AG04450 (cell line): ENCODE measurements at regions not wholly inside any gene's neighbourhood (a gene's known extent, or its start where the extent isn't known, plus 50 kb on each side); places are given as distances from the start of the nearest gene placed in this dataset.

Experiments
- CTCF ChIA-PET: fragments of 300-600, 350-600 bp; formaldehyde crosslinking; extraction: SDS; loops from one replicate; lab custom pipeline; 2022; ENCODE audit warnings: antibody characterized with exemption, inconsistent platforms; lab: Charles Lee
- POLR2A ChIA-PET: fragments of 350-600 bp; formaldehyde crosslinking; extraction: SDS; loops from one replicate; lab custom pipeline; 2021; ENCODE audit warnings: antibody characterized with exemption, inconsistent platforms; lab: Yijun Ruan, JAX
- DNase-seq: peaks from one replicate; pipeline ENCODE4 v3.0.0-alpha.2; 2011; ENCODE audit warnings: low read depth, low spot score
- H3K27ac ChIP-seq: one replicate; pipeline ENCODE4 v1.5.1; 2012; ENCODE audit warnings: low read depth, low read length, control low read depth
- H3K27me3 ChIP-seq: one replicate; pipeline ENCODE4 v1.6.0; 2012; ENCODE audit warnings: low read length; ENCODE audit not compliant: control insufficient read depth, insufficient read depth
- H3K4me3 ChIP-seq: 2 replicates; pipeline ENCODE4 v1.5.1; 2011; ENCODE audit warnings: mild to moderate bottlenecking, low read depth, low read length, control low read depth
- H3K9me3 ChIP-seq: 2 replicates; pipeline ENCODE4 v1.5.1; 2012; ENCODE audit warnings: low read length; ENCODE audit not compliant: control insufficient read depth, insufficient read depth
- TF ChIP-seq, protein P1 (sequence below): IDR thresholded peaks from 2 replicates; pipeline ENCODE4 v1.5.1; 2011; ENCODE audit warnings: low read depth, low read length, control low read depth, inconsistent platforms

- no peak overlapping the region for H3K27ac ChIP-seq
- H3K4me3 ChIP-seq = no peak overlapping the region
- ChIA-PET POLR2A (no interaction called here), CTCF (no interaction called here)
- DNase-seq = no peak
- TF ChIP-seq, protein P1, sequence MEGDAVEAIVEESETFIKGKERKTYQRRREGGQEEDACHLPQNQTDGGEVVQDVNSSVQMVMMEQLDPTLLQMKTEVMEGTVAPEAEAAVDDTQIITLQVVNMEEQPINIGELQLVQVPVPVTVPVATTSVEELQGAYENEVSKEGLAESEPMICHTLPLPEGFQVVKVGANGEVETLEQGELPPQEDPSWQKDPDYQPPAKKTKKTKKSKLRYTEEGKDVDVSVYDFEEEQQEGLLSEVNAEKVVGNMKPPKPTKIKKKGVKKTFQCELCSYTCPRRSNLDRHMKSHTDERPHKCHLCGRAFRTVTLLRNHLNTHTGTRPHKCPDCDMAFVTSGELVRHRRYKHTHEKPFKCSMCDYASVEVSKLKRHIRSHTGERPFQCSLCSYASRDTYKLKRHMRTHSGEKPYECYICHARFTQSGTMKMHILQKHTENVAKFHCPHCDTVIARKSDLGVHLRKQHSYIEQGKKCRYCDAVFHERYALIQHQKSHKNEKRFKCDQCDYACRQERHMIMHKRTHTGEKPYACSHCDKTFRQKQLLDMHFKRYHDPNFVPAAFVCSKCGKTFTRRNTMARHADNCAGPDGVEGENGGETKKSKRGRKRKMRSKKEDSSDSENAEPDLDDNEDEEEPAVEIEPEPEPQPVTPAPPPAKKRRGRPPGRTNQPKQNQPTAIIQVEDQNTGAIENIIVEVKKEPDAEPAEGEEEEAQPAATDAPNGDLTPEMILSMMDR = no peak
- no peaks in the 10 kb centered on the region for H3K27me3 ChIP-seq
- peaks cover 32% of the 10 kb centered on the region for H3K9me3 ChIP-seq
Measured at GRCh38 chr2:136531731-136532130, 233.6 kb upstream of the THSD7B start.

DNA sequence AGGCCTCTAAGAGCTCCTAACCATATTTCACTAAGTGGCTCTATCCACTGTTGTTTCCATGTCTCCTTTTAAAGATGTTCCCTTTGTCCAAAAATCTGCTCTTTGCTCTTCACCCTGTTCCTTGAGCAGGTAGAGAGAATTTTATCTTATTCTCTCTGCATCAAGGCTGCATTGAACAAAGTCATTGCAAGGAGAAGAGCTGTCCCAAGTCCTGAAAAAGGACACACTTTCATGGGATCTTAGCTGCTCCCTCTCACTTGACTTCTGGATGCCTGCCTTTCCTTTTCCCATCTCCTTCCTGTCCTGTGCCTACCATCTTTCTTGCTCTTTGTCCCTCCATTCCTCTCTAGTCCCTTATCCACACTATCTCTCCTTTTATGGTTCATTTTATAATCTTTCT is 235.2 kb upstream of the THSD7B start:
- TF ChIP-seq, protein P1 = no peak
- CTCF ChIA-PET = no interaction called here
- peaks cover 31% of the 10 kb centered on the region for H3K9me3 ChIP-seq
- H3K27ac ChIP-seq = no peak overlapping the region
- no peak for DNase-seq
- no peaks in the 10 kb centered on the region for H3K27me3 ChIP-seq
- POLR2A ChIA-PET = no interaction called here
- H3K4me3 ChIP-seq = no peak overlapping the region

GRCh38 chr2:136527560-136527959 is 237.8 kb upstream of the THSD7B start:
- Histone ChIP-seq H3K27ac (no peak overlapping the region), H3K27me3 (no peaks in the 10 kb centered on the region), H3K9me3 (peaks cover 27% of the 10 kb centered on the region; the same call in 1 of the 2 replicates), H3K4me3 (no peak overlapping the region)
- POLR2A ChIA-PET = no interaction called here
- no peak for DNase-seq
- CTCF ChIA-PET = no interaction called here
- TF ChIP-seq, protein P1 = no peak

DNA sequence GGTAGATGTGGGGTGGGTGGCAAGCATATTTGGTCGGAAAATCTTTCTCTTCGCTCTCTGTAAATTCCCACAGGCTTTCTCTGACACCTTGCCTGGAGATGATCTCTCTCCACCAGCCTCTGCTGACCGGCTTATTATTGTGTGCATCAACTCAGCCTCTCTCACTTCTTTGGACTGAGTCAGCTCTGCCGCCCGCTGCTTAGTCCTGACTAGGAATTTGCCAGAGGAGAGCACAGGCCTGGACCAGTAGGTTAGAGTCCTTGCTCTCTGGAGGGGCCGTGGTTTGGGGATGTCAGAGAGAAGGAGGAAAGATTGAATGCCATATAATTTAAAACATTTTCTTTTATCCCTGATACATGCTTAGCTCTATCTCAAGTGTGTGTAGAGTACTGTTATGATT is 242.6 kb upstream of the THSD7B start:
- H3K27ac ChIP-seq = no peak overlapping the region
- H3K4me3 ChIP-seq = no peak overlapping the region
- H3K9me3 ChIP-seq = peaks cover 22% of the 10 kb centered on the region
- TF ChIP-seq, protein P1 = no peak
- ChIA-PET POLR2A (no interaction called here), CTCF (no interaction called here)
- H3K27me3 ChIP-seq = no peaks in the 10 kb centered on the region
- DNase-seq = no peak

GRCh38 chr2:136517716-136518115 is 247.6 kb upstream of the THSD7B start:
- Histone ChIP-seq H3K27ac (no peak overlapping the region), H3K4me3 (no peak overlapping the region), H3K27me3 (no peaks in the 10 kb centered on the region), H3K9me3 (peaks cover 24% of the 10 kb centered on the region)
- CTCF ChIA-PET = no interaction called here
- no peak for DNase-seq
- POLR2A ChIA-PET = no interaction called here
- TF ChIP-seq, protein P1 = no peak
